Liver (tissue), 8 donors: ENCODE measurements at regions not wholly inside any gene's neighbourhood (a gene's known extent, or its start where the extent isn't known, plus 50 kb on each side); places are given as distances from the start of the nearest gene placed in this dataset.

ENCODE experiments used
- DNase-seq: peaks from one replicate; pipeline ENCODE4 v3.0.0-alpha.2; 2017; ENCODE audit warnings: low spot score
- H3K27ac ChIP-seq, 2 donors: one replicate each; pipeline ENCODE4 v1.7.0; 2013; ENCODE audit warnings: inconsistent platforms in 2 of 2, low read length in 2 of 2, control low read depth in 1 of 2, low read depth in 1 of 2, mild to moderate bottlenecking in 1 of 2
- H3K27me3 ChIP-seq, 4 donors: one replicate each; pipeline versions ENCODE4 v1.6.1 to v1.7.0; 2013; ENCODE audit warnings: low read length in 3 of 4, inconsistent platforms in 1 of 4, mild to moderate bottlenecking in 1 of 4, moderate library complexity in 1 of 4; ENCODE audit not compliant: control insufficient read depth in 4 of 4, insufficient read depth in 4 of 4
- H3K36me3 ChIP-seq, 4 donors: one replicate each; pipeline versions ENCODE4 v1.6.1 to v1.7.0; 2013; ENCODE audit warnings: low read length in 3 of 4, mild to moderate bottlenecking in 3 of 4, low read depth in 1 of 4, moderate library complexity in 1 of 4; ENCODE audit not compliant: control insufficient read depth in 4 of 4, insufficient read depth in 3 of 4
- H3K4me1 ChIP-seq, 4 donors: one replicate each; pipeline versions ENCODE4 v1.6.1 to v1.7.0; 2013; ENCODE audit warnings: low read length in 3 of 4, mild to moderate bottlenecking in 3 of 4, moderate library complexity in 1 of 4; ENCODE audit not compliant: control insufficient read depth in 4 of 4, insufficient read depth in 4 of 4
- H3K4me3 ChIP-seq, 3 donors: one replicate each; pipeline versions ENCODE4 v1.6.1 to v1.7.0; 2013; ENCODE audit warnings: low read length in 3 of 3, control low read depth in 1 of 3, low read depth in 1 of 3, mild to moderate bottlenecking in 1 of 3
- H3K9ac ChIP-seq, 2 donors: one replicate each; pipeline ENCODE4 v1.7.0; 2013; ENCODE audit warnings: low read length in 2 of 2, mild to moderate bottlenecking in 2 of 2, moderate library complexity in 2 of 2, control low read depth in 1 of 2, low read depth in 1 of 2
- H3K9me3 ChIP-seq, 4 donors: one replicate each; pipeline versions ENCODE4 v1.6.1 to v1.7.0; 2013; ENCODE audit warnings: low read length in 3 of 4; ENCODE audit not compliant: control insufficient read depth in 4 of 4
- EGR1 ChIP-seq, 2 donors: IDR thresholded peaks; 2 replicates each; pipeline ENCODE4 v1.6.1; 2016 to 2018; ENCODE audit warnings: antibody characterized with exemption in 2 of 2, low read depth in 2 of 2
- FOXA1 ChIP-seq: IDR thresholded peaks from 2 replicates; pipeline ENCODE4 v1.6.1; 2016; ENCODE audit warnings: antibody characterized with exemption
- FOXA2 ChIP-seq: IDR thresholded peaks from 2 replicates; pipeline ENCODE4 v1.6.1; 2016; ENCODE audit warnings: antibody characterized with exemption
- GABPA ChIP-seq, 2 donors: IDR thresholded peaks in 1 of 2; conservative IDR thresholded peaks in 1 of 2; 2 replicates each; pipeline ENCODE4 v1.6.1; 2016; ENCODE audit warnings: antibody characterized with exemption in 2 of 2, mild to moderate bottlenecking in 1 of 2, moderate library complexity in 1 of 2
- HNF4A ChIP-seq, 2 donors: conservative IDR thresholded peaks; 2 replicates each; pipeline ENCODE4 v1.6.1; 2016; ENCODE audit warnings: antibody characterized with exemption in 2 of 2, mild to moderate bottlenecking in 2 of 2
- HNF4G ChIP-seq: IDR thresholded peaks from 2 replicates; pipeline ENCODE4 v1.6.1; 2016; ENCODE audit warnings: antibody characterized with exemption
- NR2F2 ChIP-seq: IDR thresholded peaks from 2 replicates; pipeline ENCODE4 v1.6.1; 2016; ENCODE audit warnings: antibody characterized with exemption
- RXRA ChIP-seq, 2 donors: IDR thresholded peaks; 2 replicates each; pipeline ENCODE4 v1.6.1; 2017 to 2018; ENCODE audit warnings: antibody characterized with exemption in 2 of 2, mild to moderate bottlenecking in 1 of 2
- SP1 ChIP-seq: IDR thresholded peaks from 2 replicates; pipeline ENCODE4 v1.6.1; 2018; ENCODE audit warnings: antibody characterized with exemption, mild to moderate bottlenecking
- TAF1 ChIP-seq: conservative IDR thresholded peaks from 2 replicates; pipeline ENCODE4 v1.6.1; 2016; ENCODE audit warnings: antibody characterized with exemption, mild to moderate bottlenecking
- YY1 ChIP-seq: IDR thresholded peaks from 2 replicates; pipeline ENCODE4 v1.6.1; 2016; ENCODE audit warnings: antibody characterized with exemption, mild to moderate bottlenecking
- ZBTB33 ChIP-seq: IDR thresholded peaks from 2 replicates; pipeline ENCODE4 v1.6.1; 2016; ENCODE audit warnings: antibody characterized with exemption
- WGBS: extraction: QIAGEN DNeasy Blood & Tissue Kit; methylation state at CpG from one replicate; pipeline ENCODE4 v1.1.7; 2013; 5-methylcytosine and 5-hydroxymethylcytosine counted together
- TF ChIP-seq, protein P1 (sequence below): IDR thresholded peaks from 2 replicates; pipeline ENCODE4 v1.6.1; 2016; ENCODE audit warnings: antibody characterized with exemption
- TF ChIP-seq, protein P2 (sequence below): fragments of 150-350 bp; IDR thresholded peaks from 2 replicates; pipeline ENCODE4 v1.5.1; 2017; ENCODE audit warnings: improper control_type of control experiment, low read depth, low read length; ENCODE audit not compliant: missing input control
- TF ChIP-seq, protein P3 (sequence below): IDR thresholded peaks from 2 replicates; pipeline ENCODE4 v1.6.1; 2016; ENCODE audit warnings: antibody characterized with exemption
- TF ChIP-seq, protein P4 (sequence below): IDR thresholded peaks from 2 replicates; pipeline ENCODE4 v1.6.1; 2016; ENCODE audit warnings: antibody characterized with exemption, mild to moderate bottlenecking
- donor health status: healthy.
- donor health status: healthy.
- donor health status: healthy.
- donor health status: healthy.
- donor health status: healthy.

DNA sequence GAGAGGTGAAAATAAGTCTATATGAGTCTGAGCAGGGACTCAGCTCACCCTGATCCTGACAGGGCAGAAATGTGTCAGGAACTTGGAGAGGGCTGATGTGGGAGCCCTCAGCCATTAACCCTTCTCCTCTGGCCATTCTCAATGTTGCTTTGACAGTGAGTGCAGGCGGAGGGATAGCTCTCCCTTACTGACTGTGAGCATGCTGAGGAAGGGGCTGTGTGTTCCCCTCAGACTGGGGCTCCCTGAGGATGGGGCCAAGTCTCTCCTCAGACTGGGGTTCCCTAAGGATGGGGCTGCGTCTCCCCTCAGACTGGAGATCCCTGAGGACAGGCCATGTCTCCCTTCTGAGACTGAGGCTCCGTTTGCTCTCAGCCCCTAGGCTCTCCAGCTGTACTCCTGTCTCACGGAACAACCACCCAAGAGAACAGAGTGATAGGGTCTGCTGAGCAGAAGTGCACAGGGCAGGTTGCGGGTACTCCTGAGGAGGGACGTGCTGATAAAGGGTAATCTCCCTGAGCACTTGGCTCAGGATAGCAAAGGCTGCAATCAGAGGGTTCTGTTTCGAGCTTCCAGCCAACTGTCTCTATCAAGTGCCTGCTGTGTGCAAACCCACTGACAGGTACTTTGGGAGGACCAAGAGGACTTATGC, 141.0 kb downstream of the MRPL14 start:
- H3K27ac ChIP-seq = no peak overlapping the region
- H3K27me3 ChIP-seq = no peaks in the 10 kb centered on the region
- H3K9ac ChIP-seq = no peak overlapping the region
- no peaks in the 10 kb centered on the region for H3K36me3 ChIP-seq
- TF ChIP-seq, protein P1, sequence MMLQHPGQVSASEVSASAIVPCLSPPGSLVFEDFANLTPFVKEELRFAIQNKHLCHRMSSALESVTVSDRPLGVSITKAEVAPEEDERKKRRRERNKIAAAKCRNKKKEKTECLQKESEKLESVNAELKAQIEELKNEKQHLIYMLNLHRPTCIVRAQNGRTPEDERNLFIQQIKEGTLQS = no peak
- no peak for TF ChIP-seq YY1
- no peak for TF ChIP-seq NR2F2
- no peak for TF ChIP-seq FOXA1
- no peak for TF ChIP-seq GABPA (IDR thresholded peaks at IDR 0.05 in 1 of 2, conservative IDR thresholded peaks at IDR 0.05 in 1 of 2)
- no peak for TF ChIP-seq HNF4A (conservative IDR thresholded peaks at IDR 0.05)
- TF ChIP-seq ZBTB33 = no peak
- TF ChIP-seq, protein P2, sequence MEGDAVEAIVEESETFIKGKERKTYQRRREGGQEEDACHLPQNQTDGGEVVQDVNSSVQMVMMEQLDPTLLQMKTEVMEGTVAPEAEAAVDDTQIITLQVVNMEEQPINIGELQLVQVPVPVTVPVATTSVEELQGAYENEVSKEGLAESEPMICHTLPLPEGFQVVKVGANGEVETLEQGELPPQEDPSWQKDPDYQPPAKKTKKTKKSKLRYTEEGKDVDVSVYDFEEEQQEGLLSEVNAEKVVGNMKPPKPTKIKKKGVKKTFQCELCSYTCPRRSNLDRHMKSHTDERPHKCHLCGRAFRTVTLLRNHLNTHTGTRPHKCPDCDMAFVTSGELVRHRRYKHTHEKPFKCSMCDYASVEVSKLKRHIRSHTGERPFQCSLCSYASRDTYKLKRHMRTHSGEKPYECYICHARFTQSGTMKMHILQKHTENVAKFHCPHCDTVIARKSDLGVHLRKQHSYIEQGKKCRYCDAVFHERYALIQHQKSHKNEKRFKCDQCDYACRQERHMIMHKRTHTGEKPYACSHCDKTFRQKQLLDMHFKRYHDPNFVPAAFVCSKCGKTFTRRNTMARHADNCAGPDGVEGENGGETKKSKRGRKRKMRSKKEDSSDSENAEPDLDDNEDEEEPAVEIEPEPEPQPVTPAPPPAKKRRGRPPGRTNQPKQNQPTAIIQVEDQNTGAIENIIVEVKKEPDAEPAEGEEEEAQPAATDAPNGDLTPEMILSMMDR = no peak
- no peak for TF ChIP-seq HNF4G
- TF ChIP-seq, protein P3, sequence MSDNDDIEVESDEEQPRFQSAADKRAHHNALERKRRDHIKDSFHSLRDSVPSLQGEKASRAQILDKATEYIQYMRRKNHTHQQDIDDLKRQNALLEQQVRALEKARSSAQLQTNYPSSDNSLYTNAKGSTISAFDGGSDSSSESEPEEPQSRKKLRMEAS = no peak
- no peak for TF ChIP-seq RXRA (IDR thresholded peaks at IDR 0.05)
- no peak for TF ChIP-seq EGR1 (IDR thresholded peaks at IDR 0.05; ENCODE audit: low read depth in 2 of 2)
- TF ChIP-seq FOXA2 = no peak
- TF ChIP-seq, protein P4, sequence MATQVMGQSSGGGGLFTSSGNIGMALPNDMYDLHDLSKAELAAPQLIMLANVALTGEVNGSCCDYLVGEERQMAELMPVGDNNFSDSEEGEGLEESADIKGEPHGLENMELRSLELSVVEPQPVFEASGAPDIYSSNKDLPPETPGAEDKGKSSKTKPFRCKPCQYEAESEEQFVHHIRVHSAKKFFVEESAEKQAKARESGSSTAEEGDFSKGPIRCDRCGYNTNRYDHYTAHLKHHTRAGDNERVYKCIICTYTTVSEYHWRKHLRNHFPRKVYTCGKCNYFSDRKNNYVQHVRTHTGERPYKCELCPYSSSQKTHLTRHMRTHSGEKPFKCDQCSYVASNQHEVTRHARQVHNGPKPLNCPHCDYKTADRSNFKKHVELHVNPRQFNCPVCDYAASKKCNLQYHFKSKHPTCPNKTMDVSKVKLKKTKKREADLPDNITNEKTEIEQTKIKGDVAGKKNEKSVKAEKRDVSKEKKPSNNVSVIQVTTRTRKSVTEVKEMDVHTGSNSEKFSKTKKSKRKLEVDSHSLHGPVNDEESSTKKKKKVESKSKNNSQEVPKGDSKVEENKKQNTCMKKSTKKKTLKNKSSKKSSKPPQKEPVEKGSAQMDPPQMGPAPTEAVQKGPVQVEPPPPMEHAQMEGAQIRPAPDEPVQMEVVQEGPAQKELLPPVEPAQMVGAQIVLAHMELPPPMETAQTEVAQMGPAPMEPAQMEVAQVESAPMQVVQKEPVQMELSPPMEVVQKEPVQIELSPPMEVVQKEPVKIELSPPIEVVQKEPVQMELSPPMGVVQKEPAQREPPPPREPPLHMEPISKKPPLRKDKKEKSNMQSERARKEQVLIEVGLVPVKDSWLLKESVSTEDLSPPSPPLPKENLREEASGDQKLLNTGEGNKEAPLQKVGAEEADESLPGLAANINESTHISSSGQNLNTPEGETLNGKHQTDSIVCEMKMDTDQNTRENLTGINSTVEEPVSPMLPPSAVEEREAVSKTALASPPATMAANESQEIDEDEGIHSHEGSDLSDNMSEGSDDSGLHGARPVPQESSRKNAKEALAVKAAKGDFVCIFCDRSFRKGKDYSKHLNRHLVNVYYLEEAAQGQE = no peak
- no peak for TF ChIP-seq SP1
- no peaks in the 10 kb centered on the region for H3K9me3 ChIP-seq
- whole genome bisulfite sequencing = 95% methylated on average over 7 of the region's 7 CpGs
- H3K4me3 ChIP-seq = no peak overlapping the region
- peaks cover 6 to 10% (median 8%) of the 10 kb centered on the region in 4 donors for H3K4me1 ChIP-seq
- no peak for DNase-seq

- Histone ChIP-seq H3K36me3 (no peaks in the 10 kb centered on the region), H3K27ac (no peak overlapping the region), H3K27me3 (no peaks in the 10 kb centered on the region), H3K9ac (no peak overlapping the region), H3K9me3 (no peaks in the 10 kb centered on the region), H3K4me3 (no peak overlapping the region), H3K4me1 (peaks cover 0 to 2% (median 0%) of the 10 kb centered on the region in 4 donors)
- DNase-seq = no peak
- 91% methylated on average over 2 of the region's 2 CpGs for WGBS
- no peak for TF ChIP-seq GABPA (IDR thresholded peaks at IDR 0.05 in 1 of 2, conservative IDR thresholded peaks at IDR 0.05 in 1 of 2)
- TF ChIP-seq, protein P1 = no peak
- no peak for TF ChIP-seq ZBTB33
- TF ChIP-seq HNF4G = no peak
- no peak for TF ChIP-seq RXRA (IDR thresholded peaks at IDR 0.05)
- no peak for TF ChIP-seq NR2F2
- TF ChIP-seq FOXA2 = no peak
- TF ChIP-seq, protein P2 = no peak
- TF ChIP-seq HNF4A (conservative IDR thresholded peaks at IDR 0.05) = no peak
- TF ChIP-seq TAF1 = no peak
- no peak for TF ChIP-seq FOXA1
- TF ChIP-seq SP1 = no peak
Measured at GRCh38 chr6:43985329-43985728, 141.9 kb downstream of the MRPL14 start.
